ENCODE measurements at regions not wholly inside any gene's neighbourhood (a gene's known extent, or its start where the extent isn't known, plus 50 kb on each side); places are given as distances from the start of the nearest gene placed in this dataset.

DNA sequence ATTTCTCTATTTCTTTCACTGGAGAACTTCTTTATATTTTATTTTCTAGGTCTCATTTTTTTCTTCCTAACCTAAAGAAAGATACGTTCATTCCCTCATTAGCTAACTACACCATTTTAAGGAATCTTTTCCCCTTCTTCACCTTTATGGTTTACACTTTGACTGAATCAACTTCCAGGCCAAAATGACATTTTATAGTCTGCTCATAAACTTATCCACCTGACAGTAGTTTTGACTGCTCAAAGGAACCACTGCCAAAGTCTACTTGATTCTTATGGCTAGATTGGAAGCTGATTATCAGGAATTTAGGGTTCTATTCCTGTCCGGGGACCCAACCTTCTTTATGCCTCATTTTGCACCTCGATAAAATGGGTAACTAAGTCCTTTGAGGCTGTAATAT lies 73.0 kb upstream of the FOXP2 start:
- TF ChIP-seq CTCF (IDR thresholded peaks at IDR 0.05), result no peak
- no peak for TF ChIP-seq POLR2A (IDR thresholded peaks at IDR 0.05)
- TF ChIP-seq POLR2AphosphoS5 (IDR thresholded peaks at IDR 0.05), result no peak
